NCI-H1105 (cell line): ENCODE measurements at regions not wholly inside any gene's neighbourhood (a gene's known extent, or its start where the extent isn't known, plus 50 kb on each side); places are given as distances from the start of the nearest gene placed in this dataset.
A peak's percentile ranks its signal among the peaks of the same experiment; 100 is the strongest.

Experiments
- DNase-seq: peaks from one replicate; lab custom pipeline; 2025; lab: John Stamatoyannopoulos, UW

GRCh38 chr2:64221935-64222334, 77.7 kb upstream of the PELI1 start:
- no peak for DNase-seq

GRCh38 chr2:64222351-64222750, 78.1 kb upstream of the PELI1 start:
- no peak for DNase-seq

- no peak for DNase-seq
These were observed 78.8 kb upstream of the PELI1 start for GRCh38 chr2:64223055-64223454.

- DNase-seq: no peak
These were observed 81.3 kb upstream of the PELI1 start for GRCh38 chr2:64225491-64225890.

- DNase-seq: no peak
These were observed 82.4 kb upstream of the PELI1 start for GRCh38 chr2:64226611-64227010.

- no peak for DNase-seq
These were observed 83.4 kb upstream of the PELI1 start for GRCh38 chr2:64227603-64228125.

- peak; percentile 88 for DNase-seq
These were observed 84.0 kb upstream of the PELI1 start for GRCh38 chr2:64228126-64228678.

- no peak for DNase-seq
These were observed 84.7 kb upstream of the PELI1 start for GRCh38 chr2:64228918-64229317.

- DNase-seq: no peak
These were observed 86.3 kb upstream of the PELI1 start for GRCh38 chr2:64230540-64230939.

- DNase-seq: no peak
These were observed 88.0 kb upstream of the PELI1 start for GRCh38 chr2:64232266-64232665.

- DNase-seq: no peak
These were observed 89.2 kb upstream of the PELI1 start for GRCh38 chr2:64233376-64233922.

- no peak for DNase-seq
These were observed 89.9 kb upstream of the PELI1 start for GRCh38 chr2:64234150-64234549.

GRCh38 chr2:64234785-64235184, 90.6 kb upstream of the PELI1 start:
- no peak for DNase-seq

- no peak for DNase-seq
These were observed 93.0 kb upstream of the PELI1 start for GRCh38 chr2:64237266-64237665.

GRCh38 chr2:64238799-64239198, 94.6 kb upstream of the PELI1 start:
- DNase-seq: no peak

- DNase-seq: no peak
These were observed 99.1 kb upstream of the PELI1 start for GRCh38 chr2:64243081-64244036.

GRCh38 chr2:64244037-64244416, 99.8 kb upstream of the PELI1 start:
- DNase-seq: no peak

- DNase-seq: no peak
These were observed 101.4 kb upstream of the PELI1 start for GRCh38 chr2:64245631-64246030.

GRCh38 chr2:64246962-64247361, 102.7 kb upstream of the PELI1 start:
- no peak for DNase-seq

GRCh38 chr2:64249426-64249825, 105.2 kb upstream of the PELI1 start:
- no peak for DNase-seq

GRCh38 chr2:64250063-64250462, 105.8 kb upstream of the PELI1 start:
- DNase-seq: no peak

- no peak for DNase-seq
These were observed 106.7 kb upstream of the PELI1 start for GRCh38 chr2:64250751-64251423.
